Mucosa of stomach (tissue), 1 donor: ENCODE measurements at regions not wholly inside any gene's neighbourhood (a gene's known extent, or its start where the extent isn't known, plus 50 kb on each side); places are given as distances from the start of the nearest gene placed in this dataset.

Experiments used
- H3K27me3 ChIP-seq: one replicate; pipeline ENCODE4 v1.7.0; 2013; ENCODE audit warnings: mild to moderate bottlenecking, low read length; ENCODE audit not compliant: control insufficient read depth, insufficient read depth
- H3K36me3 ChIP-seq: one replicate; pipeline ENCODE4 v1.7.0; 2013; ENCODE audit warnings: low read length; ENCODE audit not compliant: control insufficient read depth, insufficient read depth
- H3K4me1 ChIP-seq: one replicate; pipeline ENCODE4 v1.7.0; 2013; ENCODE audit warnings: mild to moderate bottlenecking, low read length; ENCODE audit not compliant: control insufficient read depth, insufficient read depth
- H3K4me3 ChIP-seq: one replicate; pipeline ENCODE4 v1.7.0; 2013; ENCODE audit warnings: low read length
- H3K9ac ChIP-seq: one replicate; pipeline ENCODE4 v1.7.0; 2013; ENCODE audit warnings: mild to moderate bottlenecking, low read length, moderate library complexity
- H3K9me3 ChIP-seq: one replicate; pipeline ENCODE4 v1.7.0; 2013; ENCODE audit warnings: mild to moderate bottlenecking, low read length, moderate library complexity; ENCODE audit not compliant: control insufficient read depth
- donor health status: Pancreatic carcinoma.

- Histone ChIP-seq H3K9ac (no peak overlapping the region), H3K27me3 (no peaks in the 10 kb centered on the region), H3K36me3 (no peaks in the 10 kb centered on the region), H3K9me3 (no peaks in the 10 kb centered on the region), H3K4me1 (peaks cover 52% of the 10 kb centered on the region), H3K4me3 (no peak overlapping the region)
Observed at GRCh38 chr12:92557422-92557724, 145.4 kb upstream of the PLEKHG7 start.

GRCh38 chr12:92556637-92557421, 146.0 kb upstream of the PLEKHG7 start:
- Histone ChIP-seq H3K27me3 (no peaks in the 10 kb centered on the region), H3K4me1 (peaks cover 54% of the 10 kb centered on the region), H3K36me3 (no peaks in the 10 kb centered on the region), H3K9me3 (no peaks in the 10 kb centered on the region), H3K4me3 (no peak overlapping the region), H3K9ac (no peak overlapping the region)

- H3K9ac ChIP-seq, result no peak overlapping the region
- no peaks in the 10 kb centered on the region for H3K36me3 ChIP-seq
- H3K9me3 ChIP-seq, result no peaks in the 10 kb centered on the region
- no peak overlapping the region for H3K4me3 ChIP-seq
- H3K27me3 ChIP-seq, result no peaks in the 10 kb centered on the region
- H3K4me1 ChIP-seq, result peaks cover 54% of the 10 kb centered on the region
Observed at GRCh38 chr12:92556141-92556540, 146.6 kb upstream of the PLEKHG7 start.

- H3K27me3 ChIP-seq, result no peaks in the 10 kb centered on the region
- peaks cover 56% of the 10 kb centered on the region for H3K4me1 ChIP-seq
- no peaks in the 10 kb centered on the region for H3K36me3 ChIP-seq
- no peaks in the 10 kb centered on the region for H3K9me3 ChIP-seq
- no peak overlapping the region for H3K9ac ChIP-seq
- no peak overlapping the region for H3K4me3 ChIP-seq
Observed at GRCh38 chr12:92554158-92555073, 148.4 kb upstream of the PLEKHG7 start.

- Histone ChIP-seq H3K4me1 (peaks cover 53% of the 10 kb centered on the region), H3K4me3 (no peak overlapping the region), H3K9me3 (no peaks in the 10 kb centered on the region), H3K36me3 (no peaks in the 10 kb centered on the region), H3K27me3 (no peaks in the 10 kb centered on the region), H3K9ac (no peak overlapping the region)
Observed at GRCh38 chr12:92553389-92553788, 149.4 kb upstream of the PLEKHG7 start.

GRCh38 chr12:92552412-92553108, 150.2 kb upstream of the PLEKHG7 start:
- H3K9ac ChIP-seq, result no peak overlapping the region
- no peak overlapping the region for H3K4me3 ChIP-seq
- no peaks in the 10 kb centered on the region for H3K27me3 ChIP-seq
- H3K36me3 ChIP-seq, result no peaks in the 10 kb centered on the region
- H3K9me3 ChIP-seq, result no peaks in the 10 kb centered on the region
- peaks cover 47% of the 10 kb centered on the region for H3K4me1 ChIP-seq

- Histone ChIP-seq H3K9me3 (no peaks in the 10 kb centered on the region), H3K4me1 (peaks cover 47% of the 10 kb centered on the region), H3K36me3 (no peaks in the 10 kb centered on the region), H3K27me3 (no peaks in the 10 kb centered on the region), H3K4me3 (no peak overlapping the region), H3K9ac (no peak overlapping the region)
Observed at GRCh38 chr12:92551853-92552397, 150.9 kb upstream of the PLEKHG7 start.

GRCh38 chr12:92551210-92551609, 151.6 kb upstream of the PLEKHG7 start:
- Histone ChIP-seq H3K9me3 (no peaks in the 10 kb centered on the region), H3K4me1 (peaks cover 44% of the 10 kb centered on the region), H3K9ac (no peak overlapping the region)

GRCh38 chr12:92550661-92551060, 152.1 kb upstream of the PLEKHG7 start:
- H3K9ac ChIP-seq, result no peak overlapping the region
- no peaks in the 10 kb centered on the region for H3K27me3 ChIP-seq
- H3K9me3 ChIP-seq, result no peaks in the 10 kb centered on the region
- H3K4me1 ChIP-seq, result peaks cover 42% of the 10 kb centered on the region
- no peak overlapping the region for H3K4me3 ChIP-seq
- H3K36me3 ChIP-seq, result no peaks in the 10 kb centered on the region

More at GRCh38 chr12:92551210-92551609, 151.6 kb upstream of the PLEKHG7 start:
- no peaks in the 10 kb centered on the region for H3K36me3 ChIP-seq
- H3K27me3 ChIP-seq, result no peaks in the 10 kb centered on the region
- H3K4me3 ChIP-seq, result no peak overlapping the region

- Histone ChIP-seq H3K9ac (no peak overlapping the region), H3K4me1 (peaks cover 46% of the 10 kb centered on the region), H3K9me3 (no peaks in the 10 kb centered on the region), H3K36me3 (no peaks in the 10 kb centered on the region), H3K27me3 (no peaks in the 10 kb centered on the region), H3K4me3 (no peak overlapping the region)
Observed at GRCh38 chr12:92550254-92550653, 152.5 kb upstream of the PLEKHG7 start.

GRCh38 chr12:92549516-92549915, 153.3 kb upstream of the PLEKHG7 start:
- Histone ChIP-seq H3K36me3 (no peaks in the 10 kb centered on the region), H3K4me1 (peaks cover 51% of the 10 kb centered on the region), H3K9ac (no peak overlapping the region), H3K27me3 (no peaks in the 10 kb centered on the region), H3K4me3 (no peak overlapping the region), H3K9me3 (no peaks in the 10 kb centered on the region)
